Stomach smooth muscle (tissue), 2 donors: ENCODE measurements at regions not wholly inside any gene's neighbourhood (a gene's known extent, or its start where the extent isn't known, plus 50 kb on each side); places are given as distances from the start of the nearest gene placed in this dataset.
"Not testable (repeated sequence)": the region's sequence is repeated elsewhere in the genome, so short reads cannot be mapped to it uniquely, and the experiment has no call there.

Source experiments
- H3K27ac ChIP-seq: one replicate; pipeline ENCODE4 v1.7.0; 2013; ENCODE audit warnings: mild to moderate bottlenecking, low read length, inconsistent platforms
- H3K27me3 ChIP-seq, 2 donors: one replicate each; pipeline ENCODE4 v1.7.0; 2013; ENCODE audit warnings: low read length in 2 of 2; ENCODE audit not compliant: insufficient read depth in 2 of 2, control insufficient read depth in 1 of 2
- H3K36me3 ChIP-seq, 2 donors: one replicate each; pipeline ENCODE4 v1.7.0; 2013; ENCODE audit warnings: low read length in 2 of 2; ENCODE audit not compliant: control insufficient read depth in 2 of 2, insufficient read depth in 2 of 2
- H3K4me1 ChIP-seq: one replicate; pipeline ENCODE4 v1.7.0; 2013; ENCODE audit warnings: low read length; ENCODE audit not compliant: control insufficient read depth, insufficient read depth
- H3K4me3 ChIP-seq, 2 donors: one replicate each; pipeline ENCODE4 v1.7.0; 2013; ENCODE audit warnings: low read length in 2 of 2
- H3K9ac ChIP-seq, 2 donors: one replicate each; pipeline ENCODE4 v1.7.0; 2013; ENCODE audit warnings: low read length in 2 of 2, mild to moderate bottlenecking in 1 of 2
- H3K9me3 ChIP-seq, 2 donors: one replicate each; pipeline ENCODE4 v1.7.0; 2013; ENCODE audit warnings: low read length in 2 of 2; ENCODE audit not compliant: control insufficient read depth in 2 of 2
- donor health status: healthy.
- donor health status: Pancreatic carcinoma.

DNA sequence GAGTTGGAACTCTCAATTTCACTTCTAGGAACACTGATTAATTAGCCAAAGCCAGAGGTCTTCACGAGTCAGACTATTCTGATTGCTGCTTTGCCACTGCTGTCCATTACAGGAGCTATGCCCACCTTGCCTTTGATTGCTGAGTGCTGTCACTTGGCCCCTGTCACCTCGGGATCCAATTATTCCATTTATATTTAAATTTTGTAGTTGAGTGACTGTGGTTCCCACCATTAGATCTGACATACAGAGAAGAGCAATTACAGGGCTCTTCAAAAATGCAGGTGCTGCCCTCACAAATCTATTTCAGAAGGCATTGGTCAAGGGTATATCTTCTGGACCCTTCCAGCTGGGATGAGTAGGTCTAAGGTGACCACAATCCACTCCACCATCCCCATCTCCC is 200.8 kb downstream of the GJA1 start:
- not testable (repeated sequence) for H3K27me3 ChIP-seq, H3K27ac ChIP-seq, H3K9ac ChIP-seq, H3K4me3 ChIP-seq, H3K9me3 ChIP-seq, H3K4me1 ChIP-seq, H3K36me3 ChIP-seq

DNA sequence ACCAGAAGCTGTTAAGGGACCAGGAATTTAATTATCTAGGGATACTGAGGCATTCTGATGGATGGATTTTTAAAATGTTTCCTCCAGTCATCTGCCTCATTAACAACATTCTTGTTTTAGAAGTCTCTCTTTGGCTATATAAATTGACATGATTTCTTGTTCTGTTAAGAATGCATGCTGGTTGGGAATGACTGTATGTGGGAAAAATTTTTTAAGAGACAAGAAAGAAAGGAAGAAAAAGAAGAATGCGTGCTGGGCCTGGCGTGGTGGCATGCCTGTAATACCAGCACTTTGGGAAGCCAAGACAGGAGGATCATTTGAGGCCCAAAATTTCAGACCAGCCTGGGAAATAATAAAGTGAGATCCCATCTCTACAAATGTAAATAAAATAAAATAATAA is 203.6 kb downstream of the GJA1 start:
- H3K27ac ChIP-seq, result no peak overlapping the region
- no peaks in the 10 kb centered on the region for H3K36me3 ChIP-seq
- peaks cover 3 to 4% of the 10 kb centered on the region in 2 donors for H3K9me3 ChIP-seq
- no peak overlapping the region for H3K9ac ChIP-seq
- H3K27me3 ChIP-seq, result no peaks in the 10 kb centered on the region
- H3K4me3 ChIP-seq, result no peak overlapping the region
- no peaks in the 10 kb centered on the region for H3K4me1 ChIP-seq

DNA sequence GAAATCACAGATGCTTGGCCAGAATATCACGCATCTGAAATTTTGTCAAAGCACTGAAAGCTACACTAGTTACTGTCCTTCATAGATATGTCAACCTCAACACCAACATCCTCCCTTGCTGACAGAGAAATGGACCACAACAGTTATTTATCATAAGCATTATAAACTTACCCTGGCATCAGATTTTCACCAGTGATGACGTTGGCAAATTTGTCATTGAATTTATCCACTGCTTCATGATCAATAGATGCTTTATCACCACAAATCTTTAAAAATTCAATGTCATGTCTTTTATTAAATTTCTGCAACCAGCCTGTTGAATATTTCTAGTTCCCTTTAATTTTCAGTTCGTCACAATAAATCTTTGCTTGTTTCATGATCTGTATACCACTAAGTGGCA is 205.7 kb downstream of the GJA1 start:
- Histone ChIP-seq H3K9me3 (peaks cover 0 to 4% of the 10 kb centered on the region in 2 donors), H3K27ac (no peak overlapping the region), H3K4me3 (no peak overlapping the region), H3K4me1 (no peaks in the 10 kb centered on the region), H3K36me3 (no peaks in the 10 kb centered on the region), H3K27me3 (no peaks in the 10 kb centered on the region), H3K9ac (no peak overlapping the region)

DNA sequence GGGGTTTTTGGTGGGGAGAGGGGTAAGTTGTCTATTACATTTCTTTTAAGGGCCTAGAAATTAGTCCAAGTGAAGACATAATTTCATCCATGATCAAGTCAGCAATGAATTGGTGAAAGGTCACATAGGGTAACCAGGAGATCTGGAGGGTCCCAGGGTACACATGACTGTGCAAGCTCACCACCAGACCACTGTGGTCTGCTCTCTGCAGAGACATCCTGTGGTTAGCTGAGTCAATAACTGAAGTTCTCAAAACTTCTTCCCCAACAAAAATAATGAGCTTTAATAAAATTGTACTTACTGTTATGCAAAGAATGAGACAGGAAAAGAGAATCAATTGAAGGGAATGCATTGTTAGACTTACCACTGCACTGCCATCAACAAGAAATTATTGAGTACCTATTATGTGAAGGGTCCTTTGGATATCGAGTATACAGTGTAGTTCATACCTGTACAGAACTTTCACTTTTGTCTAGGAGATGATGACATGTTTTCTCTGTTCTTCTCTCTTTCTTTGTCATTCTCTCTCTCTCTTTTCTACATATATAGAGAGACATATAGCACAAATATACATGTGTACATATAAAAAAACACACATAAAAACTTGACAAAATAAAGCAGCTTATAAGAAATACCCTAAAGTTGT is 209.8 kb downstream of the GJA1 start:
- no peaks in the 10 kb centered on the region for H3K36me3 ChIP-seq
- no peaks in the 10 kb centered on the region for H3K27me3 ChIP-seq
- H3K4me3 ChIP-seq, result no peak overlapping the region
- H3K9me3 ChIP-seq, result no peaks in the 10 kb centered on the region
- no peak overlapping the region for H3K9ac ChIP-seq
- no peak overlapping the region for H3K27ac ChIP-seq
- no peaks in the 10 kb centered on the region for H3K4me1 ChIP-seq

DNA sequence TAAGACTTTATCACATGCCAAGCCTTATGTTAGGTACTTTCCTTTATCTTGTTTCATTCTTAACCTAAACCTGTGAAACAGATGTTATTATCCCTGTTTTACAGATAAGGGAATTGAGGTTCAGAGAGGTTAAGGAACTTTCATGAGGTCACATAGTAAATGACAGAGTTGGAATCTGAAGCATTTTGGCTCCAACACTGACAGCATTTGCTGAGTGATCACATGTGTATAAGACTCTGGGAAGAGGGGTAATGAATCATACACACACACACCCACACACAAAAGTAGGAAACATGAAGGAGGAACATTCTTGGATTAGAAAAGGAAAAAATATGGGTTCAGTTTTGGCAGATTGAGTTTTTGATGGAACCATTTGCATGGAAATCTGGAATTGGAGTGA is 212.5 kb downstream of the GJA1 start:
- Histone ChIP-seq H3K4me3 (no peak overlapping the region), H3K9ac (no peak overlapping the region), H3K9me3 (no peaks in the 10 kb centered on the region), H3K36me3 (no peaks in the 10 kb centered on the region), H3K27ac (no peak overlapping the region), H3K4me1 (no peaks in the 10 kb centered on the region), H3K27me3 (no peaks in the 10 kb centered on the region)

DNA sequence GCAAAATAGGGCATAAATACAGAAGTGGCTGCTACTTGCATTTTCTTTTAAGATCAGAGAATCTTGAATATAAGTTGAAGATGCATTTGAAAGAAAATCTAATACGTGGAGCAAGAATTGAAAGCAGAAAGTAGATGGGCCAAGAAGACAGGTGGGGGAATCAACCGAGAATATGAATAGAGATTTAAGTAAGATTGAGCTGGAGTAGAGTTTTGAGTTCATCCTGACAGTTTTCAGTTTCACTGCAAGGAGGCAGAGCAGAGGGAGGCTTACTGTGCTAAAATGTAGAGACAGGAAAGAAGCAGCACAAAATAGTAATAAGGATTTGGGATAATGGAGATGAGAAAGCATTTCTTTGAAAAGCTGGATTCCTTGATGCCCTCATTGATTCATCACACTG is 214.5 kb downstream of the GJA1 start:
- Histone ChIP-seq H3K27ac (no peak overlapping the region), H3K4me1 (no peaks in the 10 kb centered on the region), H3K4me3 (no peak overlapping the region), H3K9ac (no peak overlapping the region), H3K27me3 (no peaks in the 10 kb centered on the region), H3K36me3 (no peaks in the 10 kb centered on the region), H3K9me3 (no peaks in the 10 kb centered on the region)

DNA sequence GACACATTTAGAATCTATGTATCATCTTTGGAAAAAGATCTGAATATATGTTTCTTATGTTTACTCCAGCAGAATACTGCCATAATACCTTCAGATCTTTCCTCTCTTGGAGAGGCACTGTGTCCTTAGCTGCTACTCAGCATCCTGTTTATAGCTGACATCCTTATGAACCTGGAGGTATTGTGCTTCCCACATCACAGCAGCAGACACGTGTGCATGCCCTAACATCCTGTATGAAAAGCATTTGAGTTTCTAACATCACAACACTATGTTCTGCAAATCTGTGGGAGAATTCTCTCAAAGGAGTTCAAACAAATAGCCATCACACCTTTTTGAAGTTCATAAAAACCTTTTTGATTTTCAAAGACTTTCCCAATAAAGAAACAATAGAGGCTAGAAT is 216.0 kb downstream of the GJA1 start:
- H3K4me3 ChIP-seq, result no peak overlapping the region
- H3K4me1 ChIP-seq, result no peaks in the 10 kb centered on the region
- no peaks in the 10 kb centered on the region for H3K27me3 ChIP-seq
- no peak overlapping the region for H3K27ac ChIP-seq
- H3K36me3 ChIP-seq, result no peaks in the 10 kb centered on the region
- H3K9ac ChIP-seq, result no peak overlapping the region
- no peaks in the 10 kb centered on the region for H3K9me3 ChIP-seq

DNA sequence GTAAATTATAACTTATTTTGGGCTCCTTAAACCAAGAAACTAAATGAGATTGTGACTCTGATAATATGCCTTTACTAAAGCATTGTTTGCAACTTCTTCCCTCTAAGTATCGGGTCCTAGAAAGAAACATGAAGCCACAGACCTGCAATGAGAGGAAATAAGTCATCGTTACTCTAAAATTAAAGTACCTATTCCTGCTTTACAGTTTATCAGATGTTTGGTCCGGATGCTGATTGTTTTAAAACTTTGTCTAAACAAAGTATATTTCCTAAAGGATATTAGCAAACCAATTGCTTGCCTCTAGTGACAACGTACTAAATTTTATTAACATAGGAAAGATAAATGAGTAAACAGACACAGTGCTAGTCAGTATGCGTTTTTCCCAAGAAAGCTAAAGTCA is 216.8 kb downstream of the GJA1 start:
- no peak overlapping the region for H3K4me3 ChIP-seq
- no peaks in the 10 kb centered on the region for H3K9me3 ChIP-seq
- no peaks in the 10 kb centered on the region for H3K36me3 ChIP-seq
- no peaks in the 10 kb centered on the region for H3K4me1 ChIP-seq
- no peak overlapping the region for H3K27ac ChIP-seq
- H3K9ac ChIP-seq, result no peak overlapping the region
- no peaks in the 10 kb centered on the region for H3K27me3 ChIP-seq

DNA sequence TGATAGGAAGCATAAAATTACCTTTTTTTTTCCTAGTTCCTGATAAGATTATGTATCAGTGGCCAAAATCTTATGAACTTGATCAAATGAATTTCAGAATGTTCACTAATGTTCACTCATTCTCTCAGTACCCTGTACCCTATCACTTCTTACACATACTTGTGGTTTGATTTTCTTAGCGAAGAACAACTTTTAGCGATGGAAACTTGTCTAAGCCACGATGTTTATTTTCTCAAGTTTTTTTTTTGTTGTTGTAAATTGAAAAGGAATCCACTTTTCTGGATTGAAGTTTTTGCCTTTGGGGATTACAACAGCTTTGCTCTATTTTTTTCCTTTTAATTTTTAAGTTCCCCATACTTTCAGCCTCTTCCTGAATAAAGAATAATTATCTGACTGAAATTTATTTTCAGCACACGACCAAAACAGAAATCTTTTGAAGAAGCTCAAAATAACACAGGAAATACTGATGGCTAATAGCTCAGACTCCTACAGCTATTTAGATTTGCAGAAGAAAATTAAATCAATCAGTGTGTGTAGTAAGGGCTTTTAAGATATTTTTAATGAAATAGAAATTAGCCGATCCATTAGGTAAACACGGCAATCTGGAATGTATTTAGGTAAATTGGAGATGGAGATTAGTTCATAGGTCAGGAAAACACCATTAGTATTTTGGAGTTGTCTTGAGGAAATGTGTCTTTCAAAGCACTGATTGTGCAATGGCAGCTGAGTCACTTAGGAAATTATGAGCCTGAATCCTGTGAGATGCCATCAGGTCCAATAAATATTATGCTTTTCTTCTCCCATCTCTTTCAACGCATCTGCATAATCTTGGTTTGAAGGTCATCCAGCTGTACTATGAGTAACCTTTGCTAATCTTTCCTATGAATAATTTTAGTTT is 217.5 kb downstream of the GJA1 start:
- H3K4me3 ChIP-seq, result no peak overlapping the region
- no peaks in the 10 kb centered on the region for H3K27me3 ChIP-seq
- no peak overlapping the region for H3K9ac ChIP-seq
- H3K27ac ChIP-seq, result no peak overlapping the region
- no peaks in the 10 kb centered on the region for H3K9me3 ChIP-seq
- no peaks in the 10 kb centered on the region for H3K36me3 ChIP-seq
- no peaks in the 10 kb centered on the region for H3K4me1 ChIP-seq

DNA sequence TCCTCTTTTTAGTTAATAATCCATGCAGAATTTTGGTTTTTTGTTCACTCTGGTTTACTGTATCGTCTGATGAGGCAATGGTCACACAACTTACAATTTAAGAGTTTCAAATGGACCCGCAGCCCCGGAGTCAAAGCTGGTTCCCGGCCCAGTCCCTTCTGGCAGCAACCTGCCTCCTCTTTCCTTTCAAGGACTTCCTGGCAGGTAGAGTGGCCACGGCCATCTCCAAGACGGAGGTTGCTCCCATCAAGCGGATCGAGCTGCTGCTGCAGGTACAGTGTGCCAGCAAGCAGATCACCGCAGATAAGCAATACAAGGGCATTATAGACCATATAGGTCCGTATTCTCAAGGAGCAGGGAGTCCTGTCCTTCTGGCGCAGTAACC is 218.2 kb downstream of the GJA1 start:
- no peaks in the 10 kb centered on the region for H3K27me3 ChIP-seq
- H3K36me3 ChIP-seq, result no peaks in the 10 kb centered on the region
- H3K27ac ChIP-seq, result no peak overlapping the region
- H3K9ac ChIP-seq, result no peak overlapping the region
- H3K4me1 ChIP-seq, result no peaks in the 10 kb centered on the region
- H3K4me3 ChIP-seq, result no peak overlapping the region
- no peaks in the 10 kb centered on the region for H3K9me3 ChIP-seq

DNA sequence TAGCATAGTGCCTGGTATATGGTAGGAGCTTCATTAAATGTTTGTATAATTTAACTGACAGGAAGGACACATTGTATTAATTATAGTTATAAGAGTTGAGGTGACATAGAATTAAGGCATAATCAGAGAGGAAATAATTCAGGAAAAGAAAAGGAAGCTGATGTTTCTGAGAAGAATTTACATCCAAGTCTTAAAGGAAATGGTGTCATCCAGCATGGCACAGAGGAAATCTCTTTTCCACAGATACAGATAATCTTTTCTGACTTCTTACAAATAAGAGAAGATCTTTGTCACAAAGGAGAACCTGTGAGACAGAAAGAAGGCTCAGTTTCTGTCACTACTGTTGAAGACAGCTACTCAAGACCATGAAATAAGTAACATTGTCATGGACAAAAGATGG is 222.5 kb downstream of the GJA1 start:
- no peaks in the 10 kb centered on the region for H3K4me1 ChIP-seq
- H3K27ac ChIP-seq, result no peak overlapping the region
- H3K4me3 ChIP-seq, result no peak overlapping the region
- H3K27me3 ChIP-seq, result no peaks in the 10 kb centered on the region
- H3K36me3 ChIP-seq, result no peaks in the 10 kb centered on the region
- H3K9me3 ChIP-seq, result no peaks in the 10 kb centered on the region
- no peak overlapping the region for H3K9ac ChIP-seq
